Right cardiac atrium (tissue), 5 donors: ENCODE measurements at regions not wholly inside any gene's neighbourhood (a gene's known extent, or its start where the extent isn't known, plus 50 kb on each side); places are given as distances from the start of the nearest gene placed in this dataset.

ENCODE experiments used
- ATAC-seq, 2 donors: fragments of 200-7000 bp; cut with Tn5 transposase; one replicate each; pipeline versions ENCODE4 v1.8.0 to v1.9.1; 2020; ENCODE audit warnings: moderate library complexity in 2 of 2, mild to moderate bottlenecking in 1 of 2
- DNase-seq, 3 donors: peaks; one replicate each; pipeline ENCODE4 v3.0.0-alpha.2; 2020
- H3K27ac ChIP-seq: one replicate; pipeline ENCODE4 v1.5.1; 2013; ENCODE audit warnings: mild to moderate bottlenecking, low read length, control low read depth, moderate library complexity
- H3K27me3 ChIP-seq: one replicate; pipeline ENCODE4 v1.6.1; 2013; ENCODE audit not compliant: control insufficient read depth, insufficient read depth
- H3K4me1 ChIP-seq: one replicate; pipeline ENCODE4 v1.6.1; 2013; ENCODE audit warnings: low read length; ENCODE audit not compliant: control insufficient read depth, insufficient read depth
- H3K4me3 ChIP-seq: one replicate; pipeline ENCODE4 v1.5.1; 2013; ENCODE audit warnings: low read length, control low read depth
- H3K9me3 ChIP-seq: one replicate; pipeline ENCODE4 v1.6.1; 2013; ENCODE audit warnings: low read length; ENCODE audit not compliant: control insufficient read depth
- WGBS: extraction: QIAGEN DNeasy Blood & Tissue Kit; methylation state at CpG from one replicate; pipeline ENCODE4 v1.1.7; 2013; 5-methylcytosine and 5-hydroxymethylcytosine counted together
- intact Hi-C, 4 donors: fragments of 100-400 bp; cut with DNase I; formaldehyde crosslinking; loops; one replicate each; pipeline versions ENCODE4 v1.11.0 to v1.14.0; 2022 to 2023
- donor health status: healthy with polysubstance abuse.
- donor health status: DM: no; HTN: yes; CAD: no.
- donor health status: DM: no; HTN: no; CAD: no.
- donor health status: DM: no; HTN: yes; CAD: no; lungs with severe emphysema.
- donor health status: DM: yes; HTN: yes; CAD: no.

GRCh38 chr2:129709956-129710598 is 269.4 kb upstream of the RAB6C start:
- Histone ChIP-seq H3K27me3 (no peaks in the 10 kb centered on the region), H3K9me3 (no peaks in the 10 kb centered on the region), H3K4me1 (no peaks in the 10 kb centered on the region), H3K27ac (no peak overlapping the region), H3K4me3 (no peak overlapping the region)
- no peak for ATAC-seq
- intact Hi-C loops, result no loop called here
- 85% methylated on average over 16 of the region's 16 CpGs for WGBS
- DNase-seq, result no peak

DNA sequence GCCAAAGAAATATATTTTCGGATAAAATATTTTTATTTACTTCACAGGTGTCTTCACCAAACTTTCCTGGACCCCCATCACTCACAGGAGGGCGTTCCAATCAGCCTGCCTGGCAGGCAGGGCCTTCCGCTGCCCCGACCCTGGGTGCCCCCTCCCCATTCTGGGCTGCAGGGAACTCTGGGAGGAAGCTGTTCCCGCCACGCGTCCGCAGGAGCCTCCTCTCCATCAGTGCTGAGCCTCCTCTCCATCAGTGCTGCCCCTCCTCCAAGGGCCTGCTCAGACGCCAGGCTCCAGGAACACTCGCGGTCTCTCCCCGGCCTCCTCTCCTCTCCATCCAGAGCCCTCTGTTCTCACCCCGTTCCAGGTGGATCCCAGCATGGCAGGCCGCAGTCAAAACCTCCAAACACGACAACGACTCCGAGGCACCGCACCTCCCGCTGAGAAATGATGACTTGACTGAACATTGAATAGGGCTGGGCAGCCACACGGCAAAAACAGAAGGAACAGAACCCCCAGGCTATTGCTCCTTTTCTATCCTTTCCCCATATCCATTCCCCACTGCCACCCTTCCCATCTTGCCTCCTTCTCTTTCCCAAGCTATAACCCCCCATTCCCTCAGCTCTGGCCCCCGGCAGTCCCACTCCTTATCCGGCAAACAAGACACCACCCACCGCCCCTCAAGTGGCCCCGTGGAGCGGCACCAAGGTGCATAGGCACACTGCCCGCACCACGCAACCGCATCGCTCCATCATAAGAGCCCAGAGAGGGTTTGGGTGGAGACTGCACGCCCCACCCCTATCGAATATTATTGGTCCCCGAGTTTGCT is 268.6 kb upstream of the RAB6C start:
- H3K27me3 ChIP-seq, result no peaks in the 10 kb centered on the region
- no peaks in the 10 kb centered on the region for H3K9me3 ChIP-seq
- peak in 1 of 3 donors; percentile 38 for DNase-seq
- no peak for ATAC-seq
- H3K27ac ChIP-seq, result no peak overlapping the region
- no peak overlapping the region for H3K4me3 ChIP-seq
- WGBS, result 90% methylated on average over 32 of the region's 32 CpGs
- intact Hi-C loops, result no loop called here
- H3K4me1 ChIP-seq, result no peaks in the 10 kb centered on the region

GRCh38 chr2:129711816-129712675 is 267.4 kb upstream of the RAB6C start:
- ATAC-seq, result no peak
- Histone ChIP-seq H3K27ac (no peak overlapping the region), H3K4me3 (no peak overlapping the region), H3K9me3 (no peaks in the 10 kb centered on the region), H3K4me1 (no peaks in the 10 kb centered on the region), H3K27me3 (no peaks in the 10 kb centered on the region)
- intact Hi-C loops, result no loop called here
- WGBS, result 64% methylated on average over 7 of the region's 7 CpGs
- DNase-seq, result no peak

DNA sequence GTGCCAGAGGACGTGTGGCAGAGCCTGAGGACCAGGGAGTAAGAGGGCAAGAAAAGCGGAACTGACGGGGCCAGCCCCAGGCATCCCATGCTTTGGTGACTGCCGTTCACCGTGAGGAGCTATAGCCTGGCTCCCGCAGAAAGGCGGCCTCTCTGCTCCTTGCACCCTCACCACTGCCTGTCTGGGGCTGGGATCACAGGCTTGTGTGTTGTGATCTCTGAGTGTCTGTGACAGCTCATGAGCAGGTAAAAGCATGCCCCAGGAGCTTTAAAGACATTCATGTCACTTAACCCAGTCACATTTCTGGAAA is 266.8 kb upstream of the RAB6C start:
- Histone ChIP-seq H3K4me1 (no peaks in the 10 kb centered on the region), H3K27me3 (no peaks in the 10 kb centered on the region), H3K4me3 (no peak overlapping the region), H3K27ac (no peak overlapping the region), H3K9me3 (no peaks in the 10 kb centered on the region)
- WGBS, result 89% methylated on average over 7 of the region's 7 CpGs
- intact Hi-C loops, result no loop called here
- no peak for DNase-seq
- no peak for ATAC-seq

DNA sequence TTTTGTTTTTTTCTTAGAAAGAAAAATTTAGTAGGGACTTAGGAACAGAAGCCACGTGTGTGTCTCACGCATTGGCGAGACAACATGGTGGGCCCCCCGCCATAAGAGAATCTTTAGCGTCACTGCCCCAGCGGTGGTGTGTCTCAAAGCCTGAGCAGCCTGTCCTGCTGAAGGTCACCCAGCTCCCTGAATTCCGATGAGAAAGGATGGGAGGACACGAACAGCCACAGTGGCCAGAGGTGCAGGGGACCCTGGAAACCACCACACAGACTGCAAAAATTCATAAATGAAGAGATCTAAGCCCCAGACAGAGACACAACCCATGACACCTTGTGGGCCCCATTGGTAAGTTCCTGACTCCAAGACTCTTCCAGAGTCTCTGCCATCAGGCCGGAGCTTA is 266.1 kb upstream of the RAB6C start:
- 90% methylated on average over 9 of the region's 9 CpGs for WGBS
- ATAC-seq, result no peak

GRCh38 chr2:129716781-129717559 is 262.5 kb upstream of the RAB6C start:
- DNase-seq (no peak), ATAC-seq (no peak)
- no peaks in the 10 kb centered on the region for H3K4me1 ChIP-seq
- intact Hi-C loops, result no loop called here
- H3K27ac ChIP-seq, result no peak overlapping the region
- WGBS, result 83% methylated on average over 12 of the region's 12 CpGs
- H3K27me3 ChIP-seq, result no peaks in the 10 kb centered on the region
- no peak overlapping the region for H3K4me3 ChIP-seq
- H3K9me3 ChIP-seq, result no peaks in the 10 kb centered on the region

More for the DNA sequence above, 266.1 kb upstream of the RAB6C start:
- H3K27me3 ChIP-seq, result no peaks in the 10 kb centered on the region
- DNase-seq, result no peak
- no peak overlapping the region for H3K27ac ChIP-seq
- intact Hi-C loops, result no loop called here
- no peaks in the 10 kb centered on the region for H3K9me3 ChIP-seq
- H3K4me1 ChIP-seq, result no peaks in the 10 kb centered on the region
- no peak overlapping the region for H3K4me3 ChIP-seq

- no peak for ATAC-seq
- H3K9me3 ChIP-seq, result no peaks in the 10 kb centered on the region
- no peak for DNase-seq
- intact Hi-C loops, result no loop called here
- H3K4me3 ChIP-seq, result no peak overlapping the region
- 27% methylated on average over 11 of the region's 11 CpGs for WGBS
- H3K27me3 ChIP-seq, result no peaks in the 10 kb centered on the region
- H3K27ac ChIP-seq, result no peak overlapping the region
- H3K4me1 ChIP-seq, result no peaks in the 10 kb centered on the region
Measured at GRCh38 chr2:129717560-129718130, 261.8 kb upstream of the RAB6C start.

GRCh38 chr2:129719335-129719734 is 260.1 kb upstream of the RAB6C start:
- Histone ChIP-seq H3K27ac (no peak overlapping the region), H3K9me3 (no peaks in the 10 kb centered on the region), H3K4me3 (no peak overlapping the region), H3K27me3 (no peaks in the 10 kb centered on the region), H3K4me1 (no peaks in the 10 kb centered on the region)
- DNase-seq (no peak), ATAC-seq (no peak)
- 81% methylated on average over 3 of the region's 3 CpGs for WGBS
- intact Hi-C loops, result no loop called here

DNA sequence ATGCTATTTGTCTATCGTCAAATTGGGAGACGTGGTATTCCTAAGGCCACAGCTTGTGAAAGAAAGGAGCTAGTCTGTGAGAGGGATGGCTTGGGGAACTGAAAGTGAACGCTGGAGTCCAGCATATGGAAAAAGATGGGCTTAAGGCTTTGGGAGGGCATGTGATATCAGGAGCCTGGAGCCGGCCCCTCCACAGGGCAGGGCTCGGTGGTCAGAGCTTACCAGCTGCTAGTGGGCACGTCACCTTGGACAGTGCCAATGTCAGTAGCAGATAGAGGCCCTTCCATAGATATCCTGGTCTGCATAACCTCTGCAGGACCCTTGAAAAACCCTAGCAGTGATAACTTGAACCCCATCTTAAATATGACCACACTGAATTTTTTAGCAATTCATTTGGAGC is 259.1 kb upstream of the RAB6C start:
- 85% methylated on average over 6 of the region's 6 CpGs for WGBS
- intact Hi-C loops, result no loop called here
- H3K27ac ChIP-seq, result no peak overlapping the region
- H3K9me3 ChIP-seq, result no peaks in the 10 kb centered on the region
- H3K4me3 ChIP-seq, result no peak overlapping the region
- ATAC-seq (no peak), DNase-seq (no peak)
- H3K27me3 ChIP-seq, result no peaks in the 10 kb centered on the region
- no peaks in the 10 kb centered on the region for H3K4me1 ChIP-seq

- no peak overlapping the region for H3K4me3 ChIP-seq
- intact Hi-C loops, result no loop called here
- no peaks in the 10 kb centered on the region for H3K27me3 ChIP-seq
- H3K27ac ChIP-seq, result no peak overlapping the region
- ATAC-seq (no peak), DNase-seq (no peak)
- H3K9me3 ChIP-seq, result no peaks in the 10 kb centered on the region
- no peaks in the 10 kb centered on the region for H3K4me1 ChIP-seq
- 86% methylated on average over 6 of the region's 6 CpGs for WGBS
Measured at GRCh38 chr2:129720761-129721160, 258.7 kb upstream of the RAB6C start.
